ENCODE measurements at regions not wholly inside any gene's neighbourhood (a gene's known extent, or its start where the extent isn't known, plus 50 kb on each side); places are given as distances from the start of the nearest gene placed in this dataset.

DNA sequence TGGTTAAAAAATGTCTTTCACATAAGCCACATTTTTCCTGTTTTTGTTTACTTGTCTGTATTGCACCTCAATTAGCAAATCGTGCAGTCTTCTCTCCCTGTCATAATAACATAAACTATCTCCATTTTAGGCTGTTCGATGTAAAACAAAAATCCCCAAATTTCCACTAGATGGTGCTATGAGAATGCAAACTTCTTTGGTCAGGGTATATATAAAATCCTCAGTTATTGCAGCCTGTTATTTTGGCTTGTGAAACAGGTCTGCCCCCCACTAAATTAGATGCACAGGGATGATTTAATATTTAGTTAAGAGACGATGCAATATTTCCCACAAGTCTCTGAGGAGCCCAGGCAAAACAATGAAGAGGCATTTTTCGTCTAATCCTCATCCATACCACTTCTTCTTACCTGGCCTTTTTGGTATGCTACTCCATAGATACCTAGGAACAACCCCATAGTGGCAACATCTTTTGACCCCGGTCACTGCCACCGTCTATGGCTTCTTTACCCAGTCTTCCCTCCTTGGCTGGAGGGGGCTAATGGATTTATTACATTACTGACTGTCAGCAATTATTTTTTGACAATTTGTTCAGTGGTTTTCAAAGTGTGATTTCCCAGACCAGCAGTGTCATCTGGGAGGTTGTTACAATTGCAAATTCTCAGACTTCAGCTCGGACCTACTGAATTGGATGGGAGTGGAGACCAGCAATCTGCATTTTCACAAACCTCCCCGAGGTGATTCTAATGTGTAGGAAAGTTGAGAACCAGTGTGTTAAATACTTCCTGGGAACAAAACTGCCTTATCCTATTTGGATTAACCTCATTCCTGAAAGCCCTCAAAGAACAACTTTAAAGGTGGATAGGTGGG lies 117.4 kb upstream of the CWC22 start:
- TF ChIP-seq ZEB2 (tag by site-specific recombination; IDR thresholded peaks at IDR 0.05) = no peak
- no peak for TF ChIP-seq ZNF121 (tag by site-specific recombination; IDR thresholded peaks at IDR 0.05)
- TF ChIP-seq ZNF623 (tag by site-specific recombination; IDR thresholded peaks at IDR 0.05) = no peak
- TF ChIP-seq, protein P1, sequence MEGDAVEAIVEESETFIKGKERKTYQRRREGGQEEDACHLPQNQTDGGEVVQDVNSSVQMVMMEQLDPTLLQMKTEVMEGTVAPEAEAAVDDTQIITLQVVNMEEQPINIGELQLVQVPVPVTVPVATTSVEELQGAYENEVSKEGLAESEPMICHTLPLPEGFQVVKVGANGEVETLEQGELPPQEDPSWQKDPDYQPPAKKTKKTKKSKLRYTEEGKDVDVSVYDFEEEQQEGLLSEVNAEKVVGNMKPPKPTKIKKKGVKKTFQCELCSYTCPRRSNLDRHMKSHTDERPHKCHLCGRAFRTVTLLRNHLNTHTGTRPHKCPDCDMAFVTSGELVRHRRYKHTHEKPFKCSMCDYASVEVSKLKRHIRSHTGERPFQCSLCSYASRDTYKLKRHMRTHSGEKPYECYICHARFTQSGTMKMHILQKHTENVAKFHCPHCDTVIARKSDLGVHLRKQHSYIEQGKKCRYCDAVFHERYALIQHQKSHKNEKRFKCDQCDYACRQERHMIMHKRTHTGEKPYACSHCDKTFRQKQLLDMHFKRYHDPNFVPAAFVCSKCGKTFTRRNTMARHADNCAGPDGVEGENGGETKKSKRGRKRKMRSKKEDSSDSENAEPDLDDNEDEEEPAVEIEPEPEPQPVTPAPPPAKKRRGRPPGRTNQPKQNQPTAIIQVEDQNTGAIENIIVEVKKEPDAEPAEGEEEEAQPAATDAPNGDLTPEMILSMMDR (tag by site-specific recombination; IDR thresholded peaks at IDR 0.05) = 0 out of 2 replicates have a peak, but pooled peaks have one; percentile 37
- TF ChIP-seq, protein P2, sequence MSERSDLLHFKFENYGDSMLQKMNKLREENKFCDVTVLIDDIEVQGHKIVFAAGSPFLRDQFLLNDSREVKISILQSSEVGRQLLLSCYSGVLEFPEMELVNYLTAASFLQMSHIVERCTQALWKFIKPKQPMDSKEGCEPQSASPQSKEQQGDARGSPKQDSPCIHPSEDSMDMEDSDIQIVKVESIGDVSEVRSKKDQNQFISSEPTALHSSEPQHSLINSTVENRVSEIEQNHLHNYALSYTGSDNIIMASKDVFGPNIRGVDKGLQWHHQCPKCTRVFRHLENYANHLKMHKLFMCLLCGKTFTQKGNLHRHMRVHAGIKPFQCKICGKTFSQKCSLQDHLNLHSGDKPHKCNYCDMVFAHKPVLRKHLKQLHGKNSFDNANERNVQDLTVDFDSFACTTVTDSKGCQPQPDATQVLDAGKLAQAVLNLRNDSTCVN (tag by site-specific recombination; optimal IDR thresholded peaks at IDR 0.05) = no peak
- TF ChIP-seq, protein P3, sequence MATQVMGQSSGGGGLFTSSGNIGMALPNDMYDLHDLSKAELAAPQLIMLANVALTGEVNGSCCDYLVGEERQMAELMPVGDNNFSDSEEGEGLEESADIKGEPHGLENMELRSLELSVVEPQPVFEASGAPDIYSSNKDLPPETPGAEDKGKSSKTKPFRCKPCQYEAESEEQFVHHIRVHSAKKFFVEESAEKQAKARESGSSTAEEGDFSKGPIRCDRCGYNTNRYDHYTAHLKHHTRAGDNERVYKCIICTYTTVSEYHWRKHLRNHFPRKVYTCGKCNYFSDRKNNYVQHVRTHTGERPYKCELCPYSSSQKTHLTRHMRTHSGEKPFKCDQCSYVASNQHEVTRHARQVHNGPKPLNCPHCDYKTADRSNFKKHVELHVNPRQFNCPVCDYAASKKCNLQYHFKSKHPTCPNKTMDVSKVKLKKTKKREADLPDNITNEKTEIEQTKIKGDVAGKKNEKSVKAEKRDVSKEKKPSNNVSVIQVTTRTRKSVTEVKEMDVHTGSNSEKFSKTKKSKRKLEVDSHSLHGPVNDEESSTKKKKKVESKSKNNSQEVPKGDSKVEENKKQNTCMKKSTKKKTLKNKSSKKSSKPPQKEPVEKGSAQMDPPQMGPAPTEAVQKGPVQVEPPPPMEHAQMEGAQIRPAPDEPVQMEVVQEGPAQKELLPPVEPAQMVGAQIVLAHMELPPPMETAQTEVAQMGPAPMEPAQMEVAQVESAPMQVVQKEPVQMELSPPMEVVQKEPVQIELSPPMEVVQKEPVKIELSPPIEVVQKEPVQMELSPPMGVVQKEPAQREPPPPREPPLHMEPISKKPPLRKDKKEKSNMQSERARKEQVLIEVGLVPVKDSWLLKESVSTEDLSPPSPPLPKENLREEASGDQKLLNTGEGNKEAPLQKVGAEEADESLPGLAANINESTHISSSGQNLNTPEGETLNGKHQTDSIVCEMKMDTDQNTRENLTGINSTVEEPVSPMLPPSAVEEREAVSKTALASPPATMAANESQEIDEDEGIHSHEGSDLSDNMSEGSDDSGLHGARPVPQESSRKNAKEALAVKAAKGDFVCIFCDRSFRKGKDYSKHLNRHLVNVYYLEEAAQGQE (tag by site-specific recombination; IDR thresholded peaks at IDR 0.05) = no peak
- TF ChIP-seq, protein P4, sequence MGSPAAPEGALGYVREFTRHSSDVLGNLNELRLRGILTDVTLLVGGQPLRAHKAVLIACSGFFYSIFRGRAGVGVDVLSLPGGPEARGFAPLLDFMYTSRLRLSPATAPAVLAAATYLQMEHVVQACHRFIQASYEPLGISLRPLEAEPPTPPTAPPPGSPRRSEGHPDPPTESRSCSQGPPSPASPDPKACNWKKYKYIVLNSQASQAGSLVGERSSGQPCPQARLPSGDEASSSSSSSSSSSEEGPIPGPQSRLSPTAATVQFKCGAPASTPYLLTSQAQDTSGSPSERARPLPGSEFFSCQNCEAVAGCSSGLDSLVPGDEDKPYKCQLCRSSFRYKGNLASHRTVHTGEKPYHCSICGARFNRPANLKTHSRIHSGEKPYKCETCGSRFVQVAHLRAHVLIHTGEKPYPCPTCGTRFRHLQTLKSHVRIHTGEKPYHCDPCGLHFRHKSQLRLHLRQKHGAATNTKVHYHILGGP (tag by site-specific recombination; IDR thresholded peaks at IDR 0.05) = no peak
